T-cell (primary cell): ENCODE measurements at regions not wholly inside any gene's neighbourhood (a gene's known extent, or its start where the extent isn't known, plus 50 kb on each side); places are given as distances from the start of the nearest gene placed in this dataset.

Experiments used
- ATAC-seq, 4 experiments: fragments of 200-7000 bp in 3 of 4; fragments of 150-1000 bp in 1 of 4; cut with Tn5 transposase; replicated peaks in 1 of 4; 1 replicate in 3 of 4; 2 replicates in 1 of 4; pipeline ENCODE4 v1.10.0; 2021; ENCODE audit warnings: moderate library complexity in 3 of 4, mild to moderate bottlenecking in 2 of 4, moderate number of reproducible peaks in 1 of 4
- CTCF ChIA-PET, 2 donors: fragments of 300-600 bp; sonication (Branson Sonifier 250); formaldehyde crosslinking; loops; one replicate each; lab custom pipeline; 2022; ENCODE audit warnings: antibody characterized with exemption in 2 of 2; lab: Charles Lee
- POLR2A ChIA-PET, 2 donors: fragments of 300-600 bp; sonication (Branson Sonifier 250); formaldehyde crosslinking; loops; one replicate each; lab custom pipeline; 2022; ENCODE audit warnings: antibody characterized with exemption in 2 of 2; lab: Charles Lee
- DNase-seq, 35 experiments: peaks; one replicate each; pipeline versions ENCODE4 v3.0.0 to v3.0.0-alpha.2; 2013 to 2023
- H3K27ac ChIP-seq: one replicate; pipeline ENCODE4 v1.5.1; 2013; ENCODE audit warnings: low read length
- H3K27me3 ChIP-seq, 2 experiments: replicated peaks in 1 of 2; 1 replicate in 1 of 2; 2 replicates in 1 of 2; pipeline versions ENCODE4 v1.6.1 to v1.7.0; 2013; ENCODE audit warnings: low read length in 1 of 2, mixed read lengths in 1 of 2; ENCODE audit not compliant: control insufficient read depth in 2 of 2, insufficient read depth in 2 of 2; ENCODE audit errors: extremely low read depth in 1 of 2
- H3K36me3 ChIP-seq, 2 donors: 1 replicate in 1 of 2; 2 replicates in 1 of 2; pipeline versions ENCODE4 v1.6.1 to v1.7.0; 2013; ENCODE audit warnings: low read length in 1 of 2; ENCODE audit not compliant: control insufficient read depth in 2 of 2, insufficient read depth in 1 of 2; ENCODE audit errors: extremely low read depth in 1 of 2
- H3K4me1 ChIP-seq, 2 experiments: 1 replicate in 1 of 2; 2 replicates in 1 of 2; pipeline versions ENCODE4 v1.6.1 to v1.7.0; 2013; ENCODE audit warnings: low read length in 2 of 2, mixed read lengths in 1 of 2; ENCODE audit not compliant: insufficient read depth in 2 of 2, control insufficient read depth in 1 of 2; ENCODE audit errors: extremely low read depth in 1 of 2
- H3K4me3 ChIP-seq, 2 donors: 1 replicate in 1 of 2; 2 replicates in 1 of 2; pipeline versions ENCODE4 v1.5.1 to v1.7.0; 2013; ENCODE audit warnings: mild to moderate bottlenecking in 2 of 2, low read length in 1 of 2, moderate library complexity in 1 of 2; ENCODE audit not compliant: control insufficient read depth in 1 of 2; ENCODE audit errors: extremely low read depth in 1 of 2
- H3K9me3 ChIP-seq: 2 replicates; pipeline ENCODE4 v1.7.0; 2013
- H3K27ac Mint-ChIP-seq, 2 donors: one replicate each; pipeline ENCODE4 v1.8.0; 2020 to 2021; ENCODE audit warnings: mild to moderate bottlenecking in 2 of 2, mixed read lengths in 2 of 2
- H3K27me3 Mint-ChIP-seq, 2 donors: one replicate each; pipeline ENCODE4 v1.8.0; 2021 to 2022; ENCODE audit warnings: mixed read lengths in 2 of 2
- H3K36me3 Mint-ChIP-seq: one replicate; pipeline ENCODE4 v1.8.0; 2021; ENCODE audit warnings: mixed read lengths
- H3K4me1 Mint-ChIP-seq, 3 donors: one replicate each; pipeline ENCODE4 v1.8.0; 2020 to 2022; ENCODE audit warnings: mixed read lengths in 3 of 3, mild to moderate bottlenecking in 1 of 3
- H3K4me3 Mint-ChIP-seq, 3 donors: one replicate each; pipeline ENCODE4 v1.8.0; 2020 to 2022; ENCODE audit warnings: mild to moderate bottlenecking in 3 of 3, mixed read lengths in 3 of 3, moderate library complexity in 3 of 3
- H3K9me3 Mint-ChIP-seq, 3 donors: one replicate each; pipeline ENCODE4 v1.8.0; 2020 to 2022; ENCODE audit warnings: mixed read lengths in 3 of 3
- WGBS: methylation state at CpG from one replicate; pipeline ENCODE4 v1.1.5; 2013; ENCODE audit warnings: missing lambda C conversion rate; ENCODE audit not compliant: insufficient coverage; 5-methylcytosine and 5-hydroxymethylcytosine counted together

DNA sequence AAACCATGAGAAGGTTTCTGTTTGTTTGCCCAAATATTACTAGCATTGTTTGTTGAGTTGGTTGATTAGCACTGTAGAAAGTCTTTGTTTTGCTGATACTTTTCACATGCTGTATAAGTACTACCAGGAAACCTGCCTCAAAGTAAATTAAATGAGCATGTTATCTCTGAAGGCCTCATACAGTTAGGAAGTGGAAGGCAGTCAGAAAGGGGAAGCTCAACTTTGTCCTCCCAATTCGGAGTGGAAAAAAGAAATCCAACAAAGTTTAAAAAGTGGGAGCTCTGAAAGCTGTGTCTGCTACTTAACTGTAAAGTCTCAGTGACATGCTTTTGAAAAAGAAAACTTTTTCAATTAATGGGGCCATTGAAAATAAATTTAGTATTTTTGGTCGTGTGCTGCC is 188.3 kb upstream of the BLID start:
- WGBS = 40% methylated on average over 1 of the region's 2 CpGs
- Mint-ChIP-seq H3K4me1 (no peaks in the 10 kb centered on the region), H3K36me3 (no peaks in the 10 kb centered on the region), H3K27ac (no peak overlapping the region), H3K9me3 (peaks cover 4 to 9% (median 9%) of the 10 kb centered on the region in 3 donors), H3K27me3 (peaks cover 4 to 14% of the 10 kb centered on the region in 2 donors), H3K4me3 (no peak overlapping the region)
- H3K9me3 ChIP-seq = no peaks in the 10 kb centered on the region
- no peak overlapping the region for H3K4me3 ChIP-seq
- H3K4me1 ChIP-seq = no peaks in the 10 kb centered on the region
- ATAC-seq (no peak), DNase-seq (no peak)
- no peak overlapping the region for H3K27ac ChIP-seq
- POLR2A ChIA-PET = no interaction called here
- H3K27me3 ChIP-seq = no peaks in the 10 kb centered on the region
- CTCF ChIA-PET = no interaction called here
- H3K36me3 ChIP-seq = no peaks in the 10 kb centered on the region

DNA sequence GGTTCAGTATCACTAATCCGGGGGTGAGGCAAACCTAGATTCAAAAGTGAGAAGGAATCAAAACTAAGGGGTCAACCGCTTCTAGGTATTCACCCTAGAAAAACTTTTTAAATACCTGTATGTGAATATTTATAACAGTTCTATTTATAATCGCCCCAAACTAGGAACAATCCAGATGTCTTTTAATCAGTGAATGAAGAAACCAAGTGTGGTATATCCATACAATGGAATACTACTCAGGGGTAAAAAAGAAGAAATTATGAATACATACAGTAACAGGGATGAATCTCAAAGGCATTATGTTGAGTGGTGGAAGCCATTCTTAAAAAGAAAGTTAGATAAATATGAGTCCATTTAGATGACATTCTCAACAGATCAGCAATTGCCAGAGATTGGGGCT is 178.0 kb upstream of the BLID start:
- Histone ChIP-seq H3K27ac (no peak overlapping the region), H3K9me3 (no peaks in the 10 kb centered on the region), H3K4me3 (no peak overlapping the region), H3K36me3 (no peaks in the 10 kb centered on the region), H3K27me3 (no peaks in the 10 kb centered on the region), H3K4me1 (no peaks in the 10 kb centered on the region)
- Mint-ChIP-seq H3K9me3 (peaks cover 11 to 19% (median 18%) of the 10 kb centered on the region in 3 donors), H3K36me3 (no peaks in the 10 kb centered on the region), H3K27me3 (peaks cover 0 to 2% of the 10 kb centered on the region in 2 donors), H3K27ac (no peak overlapping the region), H3K4me1 (no peaks in the 10 kb centered on the region), H3K4me3 (no peak overlapping the region)
- ChIA-PET POLR2A (no interaction called here), CTCF (no interaction called here)
- DNase-seq (no peak), ATAC-seq (no peak)
- WGBS = no CpG with 5 or more reads among the region's 3 CpGs

DNA sequence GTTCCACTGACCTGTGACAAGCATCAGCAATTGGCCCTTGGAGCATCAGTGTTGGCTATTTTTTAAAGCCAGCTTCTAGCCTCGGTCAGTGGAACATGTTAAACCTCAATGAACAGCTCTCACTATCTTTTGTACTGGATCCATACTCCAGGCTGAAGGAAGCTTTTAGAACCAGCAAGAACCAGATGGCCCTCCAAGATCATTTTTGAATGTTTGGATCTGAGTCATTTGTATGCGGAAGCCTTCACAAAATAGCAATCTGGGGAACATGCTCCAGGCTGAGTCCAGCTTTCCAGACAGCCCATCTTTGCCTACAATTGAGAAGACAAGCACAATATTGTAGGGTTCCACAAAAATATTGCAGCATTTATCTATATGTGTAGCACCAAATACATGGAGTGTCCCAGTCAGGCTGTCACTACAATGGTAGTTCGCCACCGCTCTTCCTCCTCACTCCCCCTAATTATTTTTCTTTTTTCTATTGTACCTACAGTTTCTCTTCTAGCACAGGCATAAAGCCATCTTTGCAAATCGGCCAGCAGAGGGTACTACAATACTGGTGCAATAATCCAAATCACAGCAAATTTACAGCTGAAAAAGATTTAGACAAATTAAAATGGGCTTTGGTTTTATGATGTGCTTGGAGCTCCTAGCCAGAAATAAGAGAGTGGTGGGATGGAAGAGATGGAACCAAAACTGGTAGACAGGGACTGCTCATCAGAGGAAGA is 177.4 kb upstream of the BLID start:
- CTCF ChIA-PET = no interaction called here

DNA sequence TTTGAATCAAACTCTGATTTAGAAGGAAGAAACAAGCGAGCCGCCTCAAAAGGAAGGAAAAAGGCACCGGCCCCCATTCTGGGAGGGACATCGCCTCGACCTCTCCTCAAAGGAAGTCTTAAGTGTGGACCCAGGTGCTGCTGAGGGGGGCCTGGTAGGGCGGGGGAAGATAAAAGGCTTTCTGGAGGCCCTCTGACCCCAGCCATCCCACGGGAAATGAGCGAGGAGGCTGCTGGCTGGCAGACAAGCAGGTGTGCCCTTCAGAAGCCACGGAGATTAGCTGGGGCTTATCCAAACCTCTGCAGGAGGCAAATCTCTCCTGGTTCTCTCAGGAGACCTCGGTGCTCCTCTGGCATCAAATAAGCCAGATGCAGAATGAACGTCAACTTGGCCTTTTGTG is 171.4 kb upstream of the BLID start:
- Mint-ChIP-seq H3K9me3 (no peaks in the 10 kb centered on the region), H3K27ac (no peak overlapping the region), H3K4me3 (no peak overlapping the region), H3K36me3 (no peaks in the 10 kb centered on the region), H3K4me1 (no peaks in the 10 kb centered on the region), H3K27me3 (peaks cover 0 to 2% of the 10 kb centered on the region in 2 donors)
- CTCF ChIA-PET = interaction anchor here in 1 of 2 donors (0.6 kb wide), 1 partner anchor 53 kb away, joined by 3 read pairs; no protein-coding TSS in a partner anchor
- no peaks in the 10 kb centered on the region for H3K4me1 ChIP-seq
- ATAC-seq (no peak), DNase-seq (no peak)
- H3K36me3 ChIP-seq = no peaks in the 10 kb centered on the region
- no peak overlapping the region for H3K4me3 ChIP-seq
- H3K27ac ChIP-seq = no peak overlapping the region
- H3K9me3 ChIP-seq = no peaks in the 10 kb centered on the region
- WGBS = 51% methylated on average over 6 of the region's 11 CpGs
- peaks cover 0 to 5% of the 10 kb centered on the region in 2 experiments for H3K27me3 ChIP-seq
- POLR2A ChIA-PET = no interaction called here

More for the DNA sequence above, 177.4 kb upstream of the BLID start:
- POLR2A ChIA-PET = interaction anchor here in 1 of 2 donors (0.5 kb wide), 1 partner anchor 1505 kb away, joined by 3 read pairs; no protein-coding TSS in a partner anchor
- H3K4me3 ChIP-seq = no peak overlapping the region
- Mint-ChIP-seq H3K27ac (no peak overlapping the region), H3K4me3 (no peak overlapping the region), H3K27me3 (peaks cover 0 to 2% of the 10 kb centered on the region in 2 donors), H3K9me3 (peaks cover 8 to 17% (median 15%) of the 10 kb centered on the region in 3 donors), H3K4me1 (no peaks in the 10 kb centered on the region), H3K36me3 (no peaks in the 10 kb centered on the region)
- H3K4me1 ChIP-seq = no peaks in the 10 kb centered on the region
- H3K27ac ChIP-seq = no peak overlapping the region
- no peaks in the 10 kb centered on the region for H3K36me3 ChIP-seq
- no peaks in the 10 kb centered on the region for H3K9me3 ChIP-seq
- 100% methylated on average over 1 of the region's 5 CpGs for WGBS
- no peak for DNase-seq
- no peak for ATAC-seq
- H3K27me3 ChIP-seq = no peaks in the 10 kb centered on the region

DNA sequence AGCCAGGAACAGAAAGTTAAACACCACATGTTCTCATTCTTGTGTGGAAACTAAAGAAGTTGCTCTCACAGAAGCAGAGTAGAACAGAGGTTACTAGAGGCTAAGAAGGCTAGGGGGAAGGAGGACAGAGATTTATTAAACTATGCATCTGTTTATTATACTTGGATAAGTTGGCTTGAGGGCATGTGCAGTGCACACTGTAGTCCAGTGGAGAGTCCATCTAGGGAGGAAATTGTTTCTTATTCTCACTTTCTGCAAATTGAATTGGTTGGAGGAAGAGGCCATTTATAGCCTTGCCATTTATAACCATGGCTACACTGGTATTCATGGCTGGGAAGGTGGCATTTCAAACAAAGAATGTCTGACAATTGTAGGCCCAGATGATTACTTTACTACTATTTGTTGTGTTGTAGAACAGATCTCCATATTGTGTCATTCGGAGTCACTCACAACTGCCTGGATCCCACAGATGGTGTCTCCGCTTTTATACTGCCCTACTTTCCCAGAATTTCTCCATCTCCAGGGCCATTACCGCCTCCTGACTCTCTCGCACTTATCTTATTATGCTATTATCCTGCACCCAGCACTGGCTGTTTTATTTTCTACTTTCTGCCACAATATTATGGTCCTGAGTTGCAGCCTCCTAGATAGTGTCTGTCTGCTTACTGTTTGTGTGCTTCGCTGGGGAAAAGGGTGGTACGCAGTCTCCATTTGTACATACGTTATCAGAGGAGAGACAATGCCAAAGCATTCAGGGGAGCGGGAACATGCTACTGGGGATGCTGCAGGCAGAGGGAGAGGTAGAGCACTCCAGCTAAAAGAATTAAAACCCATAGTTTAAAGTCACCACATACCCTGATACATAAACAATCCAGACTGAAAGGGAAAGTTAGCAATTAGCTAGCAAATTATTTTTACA is 169.3 kb upstream of the BLID start:
- Mint-ChIP-seq H3K4me3 (no peak overlapping the region), H3K27me3 (peaks cover 0 to 5% of the 10 kb centered on the region in 2 donors), H3K36me3 (no peaks in the 10 kb centered on the region), H3K27ac (no peak overlapping the region), H3K9me3 (no peaks in the 10 kb centered on the region), H3K4me1 (no peaks in the 10 kb centered on the region)
- H3K9me3 ChIP-seq = no peaks in the 10 kb centered on the region
- ChIA-PET POLR2A (no interaction called here), CTCF (no interaction called here)
- DNase-seq (no peak), ATAC-seq (no peak)
- peaks cover 0 to 5% of the 10 kb centered on the region in 2 experiments for H3K27me3 ChIP-seq
- H3K4me1 ChIP-seq = no peaks in the 10 kb centered on the region
- 86% methylated on average over 1 of the region's 8 CpGs for WGBS
- H3K4me3 ChIP-seq = no peak overlapping the region
- no peaks in the 10 kb centered on the region for H3K36me3 ChIP-seq
- H3K27ac ChIP-seq = no peak overlapping the region

DNA sequence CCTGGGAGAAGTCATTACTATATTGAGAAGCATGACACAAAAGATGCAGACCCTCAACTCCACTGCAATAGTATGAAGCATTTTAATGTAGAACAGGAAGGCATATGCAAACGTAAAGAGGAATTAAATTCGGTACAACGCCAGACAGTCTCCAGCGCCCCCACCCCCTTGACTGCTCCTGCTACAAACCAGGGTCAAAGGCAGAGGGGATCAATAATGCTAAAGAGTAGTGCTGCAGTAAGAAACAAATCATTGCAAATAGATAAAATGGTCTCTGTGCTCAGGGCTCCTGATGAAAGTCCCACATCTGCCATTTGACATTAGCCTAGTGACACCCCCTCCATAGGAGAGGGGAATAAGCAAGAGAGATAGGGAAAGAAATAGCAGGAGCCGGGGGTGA is 164.9 kb upstream of the BLID start:
- H3K27me3 Mint-ChIP-seq = peaks cover 0 to 3% of the 10 kb centered on the region in 2 donors
- CTCF ChIA-PET = no interaction called here
- no peaks in the 10 kb centered on the region for H3K9me3 Mint-ChIP-seq

More for the DNA sequence above, 164.9 kb upstream of the BLID start:
- H3K27me3 ChIP-seq = no peaks in the 10 kb centered on the region
- no CpG with 5 or more reads among the region's 5 CpGs for WGBS
- H3K36me3 ChIP-seq = no peaks in the 10 kb centered on the region
- Mint-ChIP-seq H3K27ac (no peak overlapping the region), H3K4me1 (no peaks in the 10 kb centered on the region), H3K36me3 (no peaks in the 10 kb centered on the region), H3K4me3 (no peak overlapping the region)
- ATAC-seq (no peak), DNase-seq (no peak)
- no peaks in the 10 kb centered on the region for H3K9me3 ChIP-seq
- POLR2A ChIA-PET = no interaction called here
- H3K27ac ChIP-seq = no peak overlapping the region
- no peak overlapping the region for H3K4me3 ChIP-seq
- H3K4me1 ChIP-seq = no peaks in the 10 kb centered on the region
